Motor neuron (in vitro differentiated cells): ENCODE measurements at regions not wholly inside any gene's neighbourhood (a gene's known extent, or its start where the extent isn't known, plus 50 kb on each side); places are given as distances from the start of the nearest gene placed in this dataset.

ENCODE experiments used
- ATAC-seq, 8 experiments: fragments of 200-7000 bp; cut with Tn5 transposase; replicated peaks in 6 of 8; 2 replicates each; pipeline ENCODE4 v1.8.0; 2021; ENCODE audit warnings: mild to moderate bottlenecking in 8 of 8, moderate library complexity in 8 of 8
- H3K27ac ChIP-seq, 2 donors: fragments of 250-450 bp; sonication (Bioruptor Pico); 2 replicates each; pipeline ENCODE4 v1.9.0; 2021; ENCODE audit warnings: antibody characterized with exemption in 2 of 2, mild to moderate bottlenecking in 2 of 2, moderate library complexity in 1 of 2
- H3K4me1 ChIP-seq, 2 donors: fragments of 250-450 bp; sonication (Bioruptor Pico); replicated peaks in 1 of 2; 2 replicates each; pipeline ENCODE4 v1.6.1; 2021; ENCODE audit warnings: antibody characterized with exemption in 2 of 2, mild to moderate bottlenecking in 2 of 2, moderate library complexity in 1 of 2
- H3K4me3 ChIP-seq, 5 donors: fragments of 250-450 bp; sonication (Bioruptor Pico); 2 replicates each; pipeline ENCODE4 v1.9.0; 2021; ENCODE audit warnings: antibody characterized with exemption in 5 of 5, mild to moderate bottlenecking in 5 of 5, moderate library complexity in 4 of 5
- WGBS, 10 experiments: fragments of 450-650 bp; shearing (Covaris generic); methylation state at CpG; one replicate each; pipeline ENCODE4 v1.0.0; 2022; 5-methylcytosine and 5-hydroxymethylcytosine counted together
- in situ Hi-C, 9 experiments: fragments of 400-800 bp; cut with MboI; loops; one replicate each; pipeline ENCODE4 v1.15.0; 2021; ENCODE audit warnings: low sequenced_read_pairs in 9 of 9, low pct_unique_long_range_greater_than_20kb in 2 of 9; ENCODE audit not compliant: unreplicated experiment in 9 of 9

DNA sequence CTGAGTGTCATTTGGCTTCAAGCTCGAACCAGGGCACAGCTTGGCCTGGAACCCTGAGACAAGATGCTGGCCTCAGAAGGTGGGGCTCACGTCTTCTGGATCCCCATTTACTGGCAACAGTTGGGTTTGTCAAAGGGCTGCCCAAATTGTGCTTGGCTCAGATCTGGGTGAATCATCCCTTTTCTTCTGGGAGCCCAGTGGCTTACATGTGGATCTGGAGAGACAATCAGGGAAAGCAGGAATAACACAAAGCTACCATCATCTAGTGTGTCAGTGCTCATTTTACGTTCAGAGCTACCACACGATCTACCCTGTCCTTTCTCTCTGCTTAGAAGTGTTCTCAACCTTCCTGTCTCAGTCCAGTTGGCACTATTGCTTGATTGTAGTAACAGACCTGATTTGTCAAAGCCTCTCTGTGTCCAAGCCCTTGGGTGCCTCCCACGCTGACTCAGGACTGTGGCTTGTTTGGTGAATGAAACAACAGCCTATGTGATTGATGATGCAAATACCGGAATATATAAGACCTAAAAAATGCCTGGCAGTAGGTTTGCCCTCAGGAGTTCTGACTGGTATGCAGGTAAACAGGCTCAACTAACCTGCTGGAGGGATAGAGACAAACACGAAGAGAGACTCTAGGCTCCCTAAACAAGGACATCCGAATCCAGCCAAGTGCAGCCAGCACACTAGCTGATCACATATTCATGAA lies 974.3 kb downstream of the VRK1 start:
- in situ Hi-C loops = no loop called here
- peak in 1 of 8 experiments; percentile 29 for ATAC-seq
- H3K4me1 ChIP-seq = no peaks in the 10 kb centered on the region
- WGBS, 10 experiments = 0 to 97% (median 50%) methylated on average over 1 to 5 of the region's 8 CpGs
- H3K4me3 ChIP-seq = no peak overlapping the region
- no peak overlapping the region for H3K27ac ChIP-seq

DNA sequence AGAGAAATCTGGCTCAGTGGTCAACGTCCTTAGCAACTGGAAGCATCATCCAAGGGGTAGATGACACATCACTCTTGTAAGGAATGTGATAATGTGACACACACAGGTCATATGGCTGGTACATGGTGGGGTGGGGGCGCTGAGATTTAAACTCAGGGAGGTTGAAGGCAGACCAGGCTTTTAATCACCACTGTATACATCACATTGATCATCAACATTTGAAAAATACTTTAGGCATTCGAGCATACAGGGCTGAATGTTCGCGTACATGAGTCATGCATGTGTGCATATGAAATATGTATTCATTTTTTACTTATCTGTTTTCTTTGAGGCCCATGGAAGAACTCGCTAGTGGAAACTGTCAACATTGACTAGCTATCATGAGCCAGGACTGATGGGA lies 976.4 kb downstream of the VRK1 start:
- peak in 5 of 8 experiments; percentile 69 to 83 (median 70) for ATAC-seq
- H3K4me1 ChIP-seq = no peaks in the 10 kb centered on the region
- in situ Hi-C loops = no loop called here
- H3K4me3 ChIP-seq = no peak overlapping the region
- H3K27ac ChIP-seq = no peak overlapping the region
- WGBS, 10 experiments = 40 to 100% (median 69%) methylated on average over 1 to 6 of the region's 6 CpGs; no CpG with 5 or more reads in 1 of the 10 experiments

DNA sequence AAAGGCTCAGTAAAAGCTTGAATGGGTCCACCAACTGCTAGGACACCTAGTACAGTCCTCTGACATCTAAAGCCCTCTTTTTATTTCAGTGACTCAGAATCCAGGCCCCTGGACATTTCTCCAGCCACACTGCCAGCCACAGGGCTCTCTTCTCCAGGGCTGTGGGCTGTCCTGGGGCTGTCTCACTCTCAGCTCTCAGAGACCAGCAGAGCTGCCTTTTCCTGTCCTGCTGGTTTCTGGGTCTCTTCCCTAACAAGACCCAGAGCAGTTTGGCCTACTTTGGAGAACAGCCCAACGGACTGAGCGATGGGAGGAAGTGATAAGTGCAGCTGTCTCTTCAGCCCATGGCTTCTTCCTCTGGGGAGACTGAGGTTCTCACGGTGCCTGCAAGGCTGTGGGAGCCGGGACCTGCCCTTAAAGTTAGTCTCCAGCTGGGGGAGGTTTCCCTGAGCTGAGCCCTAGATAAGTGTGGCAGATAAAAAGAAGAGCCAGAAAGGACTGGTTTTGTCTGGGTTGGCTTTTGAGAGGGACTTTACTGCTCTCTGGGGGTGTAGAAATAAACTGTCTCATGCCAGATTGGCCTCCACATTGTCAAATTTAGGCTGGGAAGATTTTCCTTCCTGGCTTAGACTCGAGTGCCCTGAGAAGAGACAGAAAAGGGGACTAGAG lies 979.8 kb downstream of the VRK1 start:
- no peak for ATAC-seq
- WGBS, 10 experiments = 23 to 86% (median 59%) methylated on average over 1 to 4 of the region's 5 CpGs; no CpG with 5 or more reads in 4 of the 10 experiments
- H3K27ac ChIP-seq = no peak overlapping the region
- in situ Hi-C loops = no loop called here
- H3K4me3 ChIP-seq = no peak overlapping the region
- no peaks in the 10 kb centered on the region for H3K4me1 ChIP-seq

DNA sequence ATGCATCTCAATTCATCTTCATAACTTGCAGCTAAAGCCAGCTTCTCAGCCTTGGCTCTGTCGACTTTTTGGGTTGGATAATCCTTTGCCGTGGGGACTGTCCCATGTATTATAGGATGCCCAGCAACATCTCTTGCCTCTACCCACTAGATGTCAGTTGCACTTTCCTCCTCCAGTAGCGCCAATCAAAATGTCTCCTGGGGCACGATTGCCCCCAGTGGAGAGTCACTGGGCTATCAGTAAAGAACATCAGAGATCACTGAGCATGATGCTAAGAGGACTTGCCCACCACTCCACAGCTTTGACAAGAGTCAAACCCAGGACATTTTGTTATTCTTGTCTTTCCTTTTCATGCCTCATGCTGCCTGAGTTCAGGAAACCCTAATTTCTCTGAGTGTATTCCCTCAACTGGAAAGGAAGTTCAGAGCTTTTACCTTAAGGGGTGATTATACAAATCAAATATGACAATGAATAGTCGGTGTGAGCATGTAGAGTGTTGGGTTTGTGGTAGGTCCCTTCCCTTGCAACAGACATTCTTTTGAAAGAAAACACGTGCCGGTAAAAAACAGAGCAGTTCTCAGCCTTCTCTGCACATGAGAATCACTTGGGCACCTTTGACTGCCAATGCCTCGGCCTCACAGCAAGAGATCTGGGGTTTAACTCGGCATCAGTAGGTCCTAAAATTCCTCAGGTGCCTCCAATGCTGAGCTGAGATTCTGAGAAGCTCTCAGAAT lies 980.6 kb downstream of the VRK1 start:
- in situ Hi-C loops = no loop called here

DNA sequence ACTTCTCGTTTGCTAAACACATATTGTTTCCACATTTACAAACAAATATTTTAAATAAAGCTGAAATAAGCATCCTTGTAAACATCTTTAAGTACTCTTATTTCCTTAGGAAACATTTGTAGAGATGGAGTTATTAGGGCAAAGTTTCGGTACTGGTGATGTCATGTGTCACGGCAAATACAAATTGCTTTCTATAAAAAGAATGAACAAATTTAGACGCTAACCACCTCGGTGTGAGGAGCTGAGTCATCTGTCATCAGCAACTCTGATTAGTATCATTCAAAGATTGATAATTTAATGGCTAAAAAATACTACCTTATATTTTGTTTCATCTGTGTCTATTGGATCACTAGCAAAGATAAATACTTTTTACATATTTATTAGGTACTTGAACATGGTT lies 982.0 kb downstream of the VRK1 start:
- H3K27ac ChIP-seq = no peak overlapping the region
- no peak overlapping the region for H3K4me3 ChIP-seq
- peak in 1 of 8 experiments; percentile 27 for ATAC-seq
- 0 to 90% (median 67%) methylated on average over 1 to 5 of the region's 5 CpGs; no CpG with 5 or more reads in 1 of the 10 experiments for WGBS, 10 experiments
- no peaks in the 10 kb centered on the region for H3K4me1 ChIP-seq
- in situ Hi-C loops = no loop called here

More for the DNA sequence above, 980.6 kb downstream of the VRK1 start:
- WGBS, 10 experiments = 19 to 100% (median 80%) methylated on average over 1 to 7 of the region's 9 CpGs; no CpG with 5 or more reads in 1 of the 10 experiments
- ATAC-seq = no peak
- Histone ChIP-seq H3K27ac (no peak overlapping the region), H3K4me1 (no peaks in the 10 kb centered on the region), H3K4me3 (no peak overlapping the region)

DNA sequence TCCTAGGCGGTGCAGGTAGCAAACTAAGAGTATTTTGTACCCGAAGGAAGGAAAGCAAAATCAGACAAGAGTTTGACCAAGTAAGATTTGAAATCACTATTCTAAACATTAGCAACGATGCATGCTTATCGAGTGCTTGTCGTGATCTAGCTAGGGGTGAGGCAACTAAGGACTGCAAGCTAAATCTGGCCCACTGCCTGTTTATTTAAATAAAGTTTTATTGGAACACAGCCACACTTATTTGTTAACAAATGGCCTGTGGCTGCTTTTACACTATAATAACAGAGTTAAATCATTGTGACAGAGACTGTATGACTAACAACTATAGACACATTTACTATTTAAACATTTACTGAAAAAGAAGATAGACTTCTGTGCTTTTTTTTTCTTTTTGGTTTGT lies 983.6 kb downstream of the VRK1 start:
- Histone ChIP-seq H3K4me3 (no peak overlapping the region), H3K4me1 (no peaks in the 10 kb centered on the region), H3K27ac (no peak overlapping the region)
- WGBS, 10 experiments = 54 to 100% (median 89%) methylated on average over 2 to 5 of the region's 5 CpGs; no CpG with 5 or more reads in 2 of the 10 experiments
- no peak for ATAC-seq
- in situ Hi-C loops = no loop called here

DNA sequence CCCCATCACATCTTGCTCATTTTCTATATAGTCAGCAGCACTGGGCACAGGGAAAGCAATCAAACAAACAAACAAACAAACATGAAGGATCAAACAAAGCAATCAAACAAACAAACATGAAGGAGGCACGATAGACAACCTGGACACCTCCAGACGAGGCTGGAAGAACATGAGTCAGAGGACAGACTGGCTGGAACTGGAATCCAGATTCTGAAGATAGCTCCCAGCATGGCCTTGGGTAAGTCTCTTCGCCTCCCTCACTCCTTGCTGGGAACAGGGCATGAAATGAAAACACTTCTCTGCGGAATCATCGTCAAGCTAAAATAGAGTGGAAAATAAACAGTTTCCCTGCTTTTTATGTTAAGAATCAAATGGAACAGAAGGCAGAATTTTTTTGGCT lies 984.8 kb downstream of the VRK1 start:
- in situ Hi-C loops = no loop called here
- Histone ChIP-seq H3K27ac (no peak overlapping the region), H3K4me3 (no peak overlapping the region), H3K4me1 (no peaks in the 10 kb centered on the region)
- WGBS, 10 experiments = 22 to 100% (median 96%) methylated on average over 1 to 5 of the region's 5 CpGs; no CpG with 5 or more reads in 1 of the 10 experiments
- no peak for ATAC-seq

DNA sequence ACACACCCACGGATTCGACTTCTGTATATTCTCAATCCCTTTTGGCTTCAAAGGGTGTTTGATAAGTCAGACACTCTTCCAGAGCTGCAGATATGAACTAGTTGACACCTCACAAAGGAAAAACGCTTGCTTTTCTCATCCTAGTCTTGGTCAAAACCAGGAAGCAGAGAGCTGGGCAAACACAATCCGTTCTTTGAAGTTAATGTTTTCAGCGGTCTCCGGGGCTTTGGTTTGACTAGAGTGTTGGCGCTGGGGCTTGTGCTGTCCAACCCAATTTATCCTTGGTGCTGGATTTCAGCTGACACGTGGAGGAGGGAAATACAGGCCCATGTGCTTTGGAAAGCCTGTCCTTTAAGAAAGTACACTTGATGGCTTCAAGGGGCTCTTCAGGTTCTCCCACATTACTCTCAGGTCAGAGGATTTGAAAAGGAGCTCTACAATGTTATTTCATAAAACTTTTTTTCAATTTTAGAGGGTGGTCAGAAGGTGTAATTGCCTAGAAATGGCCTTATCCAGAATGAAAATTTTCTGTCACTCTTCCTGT lies 985.8 kb downstream of the VRK1 start:
- ATAC-seq = no peak
- 24 to 88% (median 73%) methylated on average over 1 to 5 of the region's 8 CpGs for WGBS, 10 experiments

GRCh38 chr14:97785495-97785894 lies 988.3 kb downstream of the VRK1 start:
- 67 to 100% (median 100%) methylated on average over 1 of the region's 1 CpG; no CpG with 5 or more reads in 3 of the 10 experiments for WGBS, 10 experiments
- Histone ChIP-seq H3K27ac (no peak overlapping the region), H3K4me3 (no peak overlapping the region), H3K4me1 (no peaks in the 10 kb centered on the region)
- in situ Hi-C loops = no loop called here
- no peak for ATAC-seq

More for the DNA sequence above, 985.8 kb downstream of the VRK1 start:
- Histone ChIP-seq H3K27ac (no peak overlapping the region), H3K4me3 (no peak overlapping the region), H3K4me1 (no peaks in the 10 kb centered on the region)
- in situ Hi-C loops = no loop called here

GRCh38 chr14:97788364-97788763 lies 991.2 kb downstream of the VRK1 start:
- in situ Hi-C loops = no loop called here
- ATAC-seq = no peak
- H3K27ac ChIP-seq = no peak overlapping the region
- H3K4me1 ChIP-seq = no peaks in the 10 kb centered on the region
- H3K4me3 ChIP-seq = no peak overlapping the region

DNA sequence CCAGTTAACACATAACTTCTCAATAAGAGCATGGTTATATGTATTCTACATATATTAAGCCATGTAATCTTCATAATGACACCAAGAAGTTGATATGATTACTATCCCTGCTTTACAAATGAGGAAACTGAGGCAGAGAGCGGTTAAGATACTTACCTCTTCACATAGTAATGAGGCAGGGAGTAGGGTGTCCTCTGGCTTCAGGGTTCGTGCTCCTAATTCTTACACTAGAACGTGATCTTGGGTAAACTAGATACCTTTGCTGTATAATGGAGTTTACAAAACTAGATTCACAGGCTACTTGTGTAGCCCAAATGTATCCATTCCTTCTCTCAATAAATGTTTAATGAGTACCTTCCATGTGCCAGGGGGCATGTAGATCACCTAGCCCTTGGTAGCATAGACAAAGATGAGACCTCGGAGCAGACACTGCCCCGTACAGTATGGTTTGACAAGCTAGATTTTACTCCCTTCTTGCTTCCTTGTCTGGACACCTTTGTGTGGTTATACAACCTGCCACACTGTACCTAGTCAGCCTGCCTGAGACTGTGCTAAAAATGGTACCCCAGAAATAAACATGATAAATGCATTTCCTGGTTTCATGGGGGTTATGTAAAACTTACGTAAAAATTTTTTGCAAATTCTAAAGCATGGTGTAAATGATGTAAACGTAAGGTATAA lies 991.8 kb downstream of the VRK1 start:
- no peak for ATAC-seq
- H3K27ac ChIP-seq = no peak overlapping the region
- H3K4me3 ChIP-seq = no peak overlapping the region
- in situ Hi-C loops = no loop called here
- H3K4me1 ChIP-seq = no peaks in the 10 kb centered on the region
- WGBS, 10 experiments = 40 to 98% (median 92%) methylated on average over 1 to 5 of the region's 7 CpGs

GRCh38 chr14:97791072-97791471 lies 993.9 kb downstream of the VRK1 start:
- Histone ChIP-seq H3K27ac (no peak overlapping the region), H3K4me1 (no peaks in the 10 kb centered on the region), H3K4me3 (no peak overlapping the region)
- in situ Hi-C loops = no loop called here
- 27 to 92% (median 76%) methylated on average over 1 to 6 of the region's 6 CpGs for WGBS, 10 experiments
- no peak for ATAC-seq

GRCh38 chr14:97791906-97792305 lies 994.7 kb downstream of the VRK1 start:
- H3K4me1 ChIP-seq = no peaks in the 10 kb centered on the region
- H3K4me3 ChIP-seq = no peak overlapping the region
- in situ Hi-C loops = no loop called here
- 20 to 90% (median 67%) methylated on average over 1 to 8 of the region's 8 CpGs; no CpG with 5 or more reads in 1 of the 10 experiments for WGBS, 10 experiments
- H3K27ac ChIP-seq = no peak overlapping the region
- ATAC-seq = no peak
